Astrocyte (in vitro differentiated cells and primary cell): ENCODE measurements at regions not wholly inside any gene's neighbourhood (a gene's known extent, or its start where the extent isn't known, plus 50 kb on each side); places are given as distances from the start of the nearest gene placed in this dataset.

Source experiments
- DNase-seq: peaks from one replicate; pipeline ENCODE4 v3.0.0-alpha.2; 2010; ENCODE audit warnings: low read depth
- FAIRE-seq: peaks from 2 replicates; lab custom pipeline; 2011; peaks lifted over from hg19 to GRCh38; lab: Jason Lieb, UNC
- H2AFZ ChIP-seq: 2 replicates; pipeline ENCODE4 v1.6.0; 2012; ENCODE audit warnings: low read depth, low read length, inconsistent platforms
- H3K27ac ChIP-seq: 2 replicates; pipeline ENCODE4 v1.5.1; 2011; ENCODE audit warnings: low read depth, low read length, inconsistent platforms
- H3K27me3 ChIP-seq: 2 replicates; pipeline ENCODE4 v1.6.0; 2011; ENCODE audit warnings: low read length, inconsistent platforms; ENCODE audit not compliant: insufficient read depth
- H3K36me3 ChIP-seq: 2 replicates; pipeline ENCODE4 v1.5.1; 2011; ENCODE audit warnings: low read length, inconsistent platforms; ENCODE audit not compliant: insufficient read depth
- H3K4me1 ChIP-seq: 2 replicates; pipeline ENCODE4 v1.5.1; 2011; ENCODE audit warnings: low read length, inconsistent platforms; ENCODE audit not compliant: insufficient read depth
- H3K4me2 ChIP-seq: 2 replicates; pipeline ENCODE4 v1.6.0; 2012; ENCODE audit warnings: low read length, inconsistent platforms
- H3K4me3 ChIP-seq: 2 replicates; pipeline ENCODE4 v1.5.1; 2011; ENCODE audit warnings: low read depth, mild to moderate bottlenecking, low read length, inconsistent platforms; ENCODE audit not compliant: insufficient read depth
- H3K79me2 ChIP-seq: 2 replicates; pipeline ENCODE4 v1.6.0; 2012; ENCODE audit warnings: mild to moderate bottlenecking, low read length, inconsistent platforms; ENCODE audit not compliant: insufficient read depth
- H3K9ac ChIP-seq: 2 replicates; pipeline ENCODE4 v1.6.0; 2012; ENCODE audit warnings: mild to moderate bottlenecking, low read length, inconsistent platforms
- H3K9me3 ChIP-seq: 2 replicates; pipeline ENCODE4 v1.5.1; 2012; ENCODE audit warnings: low read depth, mild to moderate bottlenecking, low read length, inconsistent platforms; ENCODE audit not compliant: insufficient read depth
- H4K20me1 ChIP-seq: 2 replicates; pipeline ENCODE4 v1.6.0; 2012; ENCODE audit warnings: low read length, inconsistent platforms; ENCODE audit not compliant: insufficient read depth
- H3K27ac Mint-ChIP-seq: one replicate; pipeline ENCODE4 v1.8.0; 2021; ENCODE audit warnings: mild to moderate bottlenecking, mixed read lengths; ENCODE audit not compliant: unreplicated experiment
- H3K27me3 Mint-ChIP-seq: one replicate; pipeline ENCODE4 v1.8.0; 2021; ENCODE audit warnings: low read depth, mixed read lengths; ENCODE audit not compliant: unreplicated experiment
- H3K36me3 Mint-ChIP-seq: one replicate; pipeline ENCODE4 v1.8.0; 2021; ENCODE audit warnings: low read depth, mixed read lengths; ENCODE audit not compliant: unreplicated experiment
- H3K4me1 Mint-ChIP-seq: one replicate; pipeline ENCODE4 v1.8.0; 2021; ENCODE audit warnings: low read depth, mixed read lengths; ENCODE audit not compliant: unreplicated experiment
- H3K4me3 Mint-ChIP-seq: one replicate; pipeline ENCODE4 v1.8.0; 2021; ENCODE audit warnings: mild to moderate bottlenecking, moderate library complexity, mixed read lengths; ENCODE audit not compliant: unreplicated experiment
- H3K9me3 Mint-ChIP-seq: one replicate; pipeline ENCODE4 v1.8.0; 2021; ENCODE audit warnings: mild to moderate bottlenecking, mixed read lengths; ENCODE audit not compliant: unreplicated experiment
- EZH2 ChIP-seq: IDR thresholded peaks from 2 replicates; pipeline ENCODE4 v1.6.1; 2012; ENCODE audit warnings: mild to moderate bottlenecking, low read length, inconsistent platforms; ENCODE audit not compliant: insufficient read depth
- TF ChIP-seq, protein P1 (sequence below): IDR thresholded peaks from 2 replicates; pipeline ENCODE4 v1.5.1; 2011; ENCODE audit warnings: low read depth, mild to moderate bottlenecking, inconsistent platforms, low read length, moderate library complexity; ENCODE audit not compliant: insufficient read depth

GRCh38 chr14:62364161-62364560, 601.9 kb downstream of the SNAPC1 start:
- Histone ChIP-seq H3K4me3 (no peak overlapping the region), H3K36me3 (no peaks in the 10 kb centered on the region), H3K9me3 (no peaks in the 10 kb centered on the region), H4K20me1 (no peaks in the 10 kb centered on the region), H3K9ac (no peak overlapping the region), H3K27me3 (no peaks in the 10 kb centered on the region), H3K4me2 (no peak overlapping the region), H2AFZ (no peak overlapping the region), H3K79me2 (no peaks in the 10 kb centered on the region), H3K27ac (peak overlapping the region; percentile 36), H3K4me1 (no peaks in the 10 kb centered on the region)
- TF ChIP-seq, protein P1, sequence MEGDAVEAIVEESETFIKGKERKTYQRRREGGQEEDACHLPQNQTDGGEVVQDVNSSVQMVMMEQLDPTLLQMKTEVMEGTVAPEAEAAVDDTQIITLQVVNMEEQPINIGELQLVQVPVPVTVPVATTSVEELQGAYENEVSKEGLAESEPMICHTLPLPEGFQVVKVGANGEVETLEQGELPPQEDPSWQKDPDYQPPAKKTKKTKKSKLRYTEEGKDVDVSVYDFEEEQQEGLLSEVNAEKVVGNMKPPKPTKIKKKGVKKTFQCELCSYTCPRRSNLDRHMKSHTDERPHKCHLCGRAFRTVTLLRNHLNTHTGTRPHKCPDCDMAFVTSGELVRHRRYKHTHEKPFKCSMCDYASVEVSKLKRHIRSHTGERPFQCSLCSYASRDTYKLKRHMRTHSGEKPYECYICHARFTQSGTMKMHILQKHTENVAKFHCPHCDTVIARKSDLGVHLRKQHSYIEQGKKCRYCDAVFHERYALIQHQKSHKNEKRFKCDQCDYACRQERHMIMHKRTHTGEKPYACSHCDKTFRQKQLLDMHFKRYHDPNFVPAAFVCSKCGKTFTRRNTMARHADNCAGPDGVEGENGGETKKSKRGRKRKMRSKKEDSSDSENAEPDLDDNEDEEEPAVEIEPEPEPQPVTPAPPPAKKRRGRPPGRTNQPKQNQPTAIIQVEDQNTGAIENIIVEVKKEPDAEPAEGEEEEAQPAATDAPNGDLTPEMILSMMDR = no peak
- no peak for TF ChIP-seq EZH2
- no peaks in the 10 kb centered on the region for H3K27me3 Mint-ChIP-seq
- H3K9me3 Mint-ChIP-seq = no peaks in the 10 kb centered on the region
- DNase-seq (peak; percentile 58), FAIRE-seq (no peak)
- H3K27ac Mint-ChIP-seq = no peak overlapping the region
- no peak overlapping the region for H3K4me3 Mint-ChIP-seq
- no peaks in the 10 kb centered on the region for H3K36me3 Mint-ChIP-seq
- no peaks in the 10 kb centered on the region for H3K4me1 Mint-ChIP-seq

DNA sequence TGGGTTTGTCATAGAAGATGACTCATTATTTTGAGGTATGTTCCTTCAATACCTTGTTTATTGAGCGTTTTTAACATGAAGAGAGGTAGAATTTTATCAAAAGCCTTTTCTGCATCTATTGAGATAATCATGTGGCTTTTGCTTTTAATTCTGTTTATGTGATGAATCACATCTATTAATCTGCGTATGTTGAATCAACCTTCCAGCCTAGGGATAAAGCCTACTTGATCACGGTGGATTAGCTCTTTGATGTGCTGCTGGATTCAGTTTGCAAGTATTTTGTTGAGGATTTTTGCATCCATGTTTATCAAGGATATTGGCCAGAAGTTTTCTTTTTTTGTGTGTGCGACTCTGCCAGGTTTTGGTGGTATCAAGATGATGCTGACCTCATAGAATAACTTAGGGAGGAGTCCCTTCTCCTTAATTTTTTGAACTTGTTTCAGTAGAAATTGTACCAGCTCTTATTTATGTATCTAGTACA, 602.6 kb downstream of the SNAPC1 start:
- H2AFZ ChIP-seq = no peak overlapping the region
- no peaks in the 10 kb centered on the region for H3K4me1 ChIP-seq
- H3K4me3 ChIP-seq = no peak overlapping the region
- no peaks in the 10 kb centered on the region for H3K36me3 ChIP-seq
- H3K9me3 Mint-ChIP-seq = no peaks in the 10 kb centered on the region
- no peak overlapping the region for H3K27ac Mint-ChIP-seq
- no peak overlapping the region for H3K4me3 Mint-ChIP-seq
- DNase-seq (peak; percentile 50), FAIRE-seq (no peak)
- H3K9ac ChIP-seq = no peak overlapping the region
- no peaks in the 10 kb centered on the region for H3K27me3 Mint-ChIP-seq
- TF ChIP-seq EZH2 = no peak
- TF ChIP-seq, protein P1 = no peak
- no peaks in the 10 kb centered on the region for H3K4me1 Mint-ChIP-seq
- no peaks in the 10 kb centered on the region for H3K9me3 ChIP-seq
- H3K36me3 Mint-ChIP-seq = no peaks in the 10 kb centered on the region
- no peaks in the 10 kb centered on the region for H4K20me1 ChIP-seq
- H3K79me2 ChIP-seq = no peaks in the 10 kb centered on the region
- H3K27me3 ChIP-seq = no peaks in the 10 kb centered on the region
- no peak overlapping the region for H3K4me2 ChIP-seq
- H3K27ac ChIP-seq = peak overlapping the region; percentile 36

GRCh38 chr14:62369919-62370560, 607.8 kb downstream of the SNAPC1 start:
- Histone ChIP-seq H3K9ac (no peak overlapping the region), H4K20me1 (no peaks in the 10 kb centered on the region), H3K79me2 (no peaks in the 10 kb centered on the region), H3K4me1 (no peaks in the 10 kb centered on the region), H3K4me2 (no peak overlapping the region), H2AFZ (no peak overlapping the region), H3K9me3 (no peaks in the 10 kb centered on the region), H3K27me3 (no peaks in the 10 kb centered on the region), H3K27ac (no peak overlapping the region), H3K36me3 (no peaks in the 10 kb centered on the region), H3K4me3 (no peak overlapping the region)
- H3K4me1 Mint-ChIP-seq = no peaks in the 10 kb centered on the region
- TF ChIP-seq, protein P1 = no peak
- no peak for TF ChIP-seq EZH2
- no peaks in the 10 kb centered on the region for H3K36me3 Mint-ChIP-seq
- H3K27me3 Mint-ChIP-seq = peaks cover 2% of the 10 kb centered on the region
- no peak overlapping the region for H3K27ac Mint-ChIP-seq
- H3K4me3 Mint-ChIP-seq = no peak overlapping the region
- DNase-seq = no peak
- no peaks in the 10 kb centered on the region for H3K9me3 Mint-ChIP-seq
- no peak for FAIRE-seq
